Adrenal gland (tissue), 9 donors: ENCODE measurements at regions not wholly inside any gene's neighbourhood (a gene's known extent, or its start where the extent isn't known, plus 50 kb on each side); places are given as distances from the start of the nearest gene placed in this dataset.
"Not testable (repeated sequence)": the region's sequence is repeated elsewhere in the genome, so short reads cannot be mapped to it uniquely, and the experiment has no call there.

ENCODE experiments used
- DNase-seq, 7 donors: peaks; one replicate each; pipeline ENCODE4 v3.0.0-alpha.2; 2019 to 2020
- H3K27ac ChIP-seq, 5 donors: fragments of 200-600 bp; sonication (generic) in 4 of 5; 1 replicate in 3 of 5; 2 replicates in 2 of 5; pipeline versions ENCODE4 v1.5.1 to v1.8.0; 2016 to 2020; ENCODE audit warnings: mild to moderate bottlenecking in 1 of 5
- H3K27me3 ChIP-seq: fragments of 200-600 bp; 2 replicates; pipeline ENCODE4 v1.8.0; 2021
- H3K36me3 ChIP-seq, 2 donors: fragments of 200-600 bp; replicated peaks in 1 of 2; 1 replicate in 1 of 2; 2 replicates in 1 of 2; pipeline versions ENCODE4 v1.5.1 to v1.8.0; 2018 to 2022
- H3K4me1 ChIP-seq, 2 donors: fragments of 200-600 bp; replicated peaks in 1 of 2; 1 replicate in 1 of 2; 2 replicates in 1 of 2; pipeline versions ENCODE4 v1.5.1 to v1.8.0; 2018 to 2021
- H3K4me3 ChIP-seq, 4 donors: fragments of 200-600 bp; sonication (generic) in 3 of 4; one replicate each; pipeline ENCODE4 v1.5.1; 2016 to 2018
- H3K9me3 ChIP-seq, 3 donors: fragments of 200-600 bp; sonication (generic) in 1 of 3; replicated peaks in 1 of 3; 1 replicate in 2 of 3; 2 replicates in 1 of 3; pipeline versions ENCODE4 v1.5.1 to v1.8.0; 2016 to 2021
- CTCF ChIP-seq, 6 experiments: fragments of 450-650 bp in 4 of 6; fragments of 200-600 bp in 2 of 6; sonication (generic) in 1 of 6; IDR thresholded peaks; 1 replicate in 5 of 6; 2 replicates in 1 of 6; pipeline versions ENCODE4 v1.5.1 to v1.8.0; 2016 to 2021; ENCODE audit warnings: antibody characterized with exemption in 6 of 6, mild to moderate bottlenecking in 2 of 6, moderate library complexity in 1 of 6
- POLR2A ChIP-seq, 2 donors: fragments of 450-650 bp; IDR thresholded peaks; one replicate each; pipeline ENCODE4 v1.6.1; 2017; ENCODE audit warnings: antibody characterized with exemption in 2 of 2, mild to moderate bottlenecking in 2 of 2, moderate library complexity in 1 of 2
- WGBS, 4 donors: extraction: QIAGEN DNeasy Blood & Tissue Kit in 2 of 4; methylation state at CpG; one replicate each; pipeline versions ENCODE4 v1.1.5 to v1.1.7; 2013 to 2017; 5-methylcytosine and 5-hydroxymethylcytosine counted together
- intact Hi-C, 2 donors: fragments of 100-400 bp; cut with DNase I; formaldehyde crosslinking; loops; one replicate each; pipeline versions ENCODE4 v1.14.1 to v1.15.0; 2022 to 2023
- donor health status: healthy with polysubstance abuse.
- donor health status: Bipolar disorder and iron deficiency.
- donor health status: DM: yes; HTN: yes; CAD: no.
- donor health status: DM: no; HTN: no; CAD: no.
- donor health status: DM: no; HTN: no; CAD: no.

GRCh38 chrX:138874271-138874935 lies 162.9 kb upstream of the FGF13 start:
- Histone ChIP-seq H3K27ac (no peak overlapping the region), H3K9me3 (no peaks in the 10 kb centered on the region), H3K4me3 (no peak overlapping the region), H3K36me3 (no peaks in the 10 kb centered on the region), H3K4me1 (no peaks in the 10 kb centered on the region), H3K27me3 (no peaks in the 10 kb centered on the region)
- intact Hi-C loops: no loop called here
- TF ChIP-seq CTCF (IDR thresholded peaks at IDR 0.05): no peak
- 77 to 87% (median 78%) methylated on average over 4 to 5 of the region's 5 CpGs for WGBS, 4 donors
- DNase-seq: no peak

GRCh38 chrX:138873640-138874039 lies 162.1 kb upstream of the FGF13 start:
- H3K4me3 ChIP-seq: not testable (repeated sequence)

GRCh38 chrX:138872537-138872936 lies 161.0 kb upstream of the FGF13 start:
- WGBS, 4 donors: 59 to 73% (median 67%) methylated on average over 1 of the region's 1 CpG
- H3K36me3 ChIP-seq: no peaks in the 10 kb centered on the region
- no peak overlapping the region for H3K4me3 ChIP-seq
- H3K27me3 ChIP-seq: no peaks in the 10 kb centered on the region
- no peak for DNase-seq
- no peak overlapping the region for H3K27ac ChIP-seq
- intact Hi-C loops: no loop called here
- no peaks in the 10 kb centered on the region for H3K4me1 ChIP-seq
- no peak for TF ChIP-seq POLR2A (IDR thresholded peaks at IDR 0.05)
- TF ChIP-seq CTCF (IDR thresholded peaks at IDR 0.05): no peak
- no peaks in the 10 kb centered on the region for H3K9me3 ChIP-seq

More at GRCh38 chrX:138873640-138874039, 162.1 kb upstream of the FGF13 start:
- DNase-seq, intact Hi-C loops, H3K27me3 ChIP-seq, H3K9me3 ChIP-seq, H3K27ac ChIP-seq, H3K4me1 ChIP-seq, H3K36me3 ChIP-seq: not testable (repeated sequence)
- 54 to 85% (median 79%) methylated on average over 4 to 6 of the region's 6 CpGs for WGBS, 4 donors

- no peak overlapping the region for H3K4me3 ChIP-seq
- 68 to 81% (median 71%) methylated on average over 3 of the region's 3 CpGs for WGBS, 4 donors
Observed at GRCh38 chrX:138871739-138872138, 160.2 kb upstream of the FGF13 start.

More at GRCh38 chrX:138871739-138872138, 160.2 kb upstream of the FGF13 start:
- Histone ChIP-seq H3K9me3 (no peaks in the 10 kb centered on the region), H3K36me3 (no peaks in the 10 kb centered on the region), H3K27me3 (no peaks in the 10 kb centered on the region), H3K27ac (no peak overlapping the region), H3K4me1 (no peaks in the 10 kb centered on the region)
- no peak for DNase-seq
- TF ChIP-seq CTCF (IDR thresholded peaks at IDR 0.05): no peak
- no peak for TF ChIP-seq POLR2A (IDR thresholded peaks at IDR 0.05)
- intact Hi-C loops: no loop called here
